GM23338 (cell line): ENCODE measurements at regions not wholly inside any gene's neighbourhood (a gene's known extent, or its start where the extent isn't known, plus 50 kb on each side); places are given as distances from the start of the nearest gene placed in this dataset.

Experiments
- ATAC-seq: fragments of 200-7000 bp; cut with Tn5 transposase; 3 replicates; pipeline ENCODE4 v1.9.1; 2020
- DNase-seq: peaks from one replicate; pipeline ENCODE4 v3.0.0-alpha.2; 2015; ENCODE audit warnings: low spot score
- H2AFZ ChIP-seq: fragments of 200-600 bp; sonication (generic); 2 replicates; pipeline ENCODE4 v1.8.0; 2016; ENCODE audit warnings: antibody characterized with exemption, mild to moderate bottlenecking, moderate library complexity
- H3F3A ChIP-seq: fragments of 200-600 bp; sonication (generic); replicated peaks from 2 replicates; pipeline ENCODE4 v1.8.0; 2017; ENCODE audit warnings: antibody characterized with exemption, mixed run types, low read depth
- H3K27ac ChIP-seq: fragments of 200-600 bp; sonication (generic); 2 replicates; pipeline ENCODE4 v1.6.1; 2016; ENCODE audit warnings: low read depth
- H3K27me3 ChIP-seq: fragments of 200-600 bp; sonication (generic); 2 replicates; pipeline ENCODE4 v1.8.0; 2016; ENCODE audit warnings: mild to moderate bottlenecking, mixed run types, moderate library complexity; ENCODE audit not compliant: insufficient read depth
- H3K36me3 ChIP-seq: fragments of 200-600 bp; sonication (generic); 2 replicates; pipeline ENCODE4 v1.8.0; 2016; ENCODE audit warnings: mild to moderate bottlenecking; ENCODE audit not compliant: insufficient read depth
- H3K4me1 ChIP-seq: fragments of 200-600 bp; sonication (generic); 2 replicates; pipeline ENCODE4 v1.8.0; 2016; ENCODE audit warnings: mild to moderate bottlenecking, moderate library complexity; ENCODE audit not compliant: insufficient read depth
- H3K4me2 ChIP-seq: fragments of 200-600 bp; sonication (generic); 2 replicates; pipeline ENCODE4 v1.7.1; 2017; ENCODE audit warnings: mixed run types
- H3K4me3 ChIP-seq: fragments of 200-600 bp; sonication (generic); 2 replicates; pipeline ENCODE4 v1.6.1; 2016; ENCODE audit warnings: mixed run types
- H3K79me2 ChIP-seq: fragments of 200-600 bp; sonication (generic); replicated peaks from 2 replicates; pipeline ENCODE4 v1.8.0; 2017; ENCODE audit warnings: mild to moderate bottlenecking; ENCODE audit not compliant: insufficient read depth
- H3K9me2 ChIP-seq: fragments of 200-600 bp; sonication (generic); 2 replicates; pipeline ENCODE4 v1.8.0; 2017; ENCODE audit not compliant: insufficient read depth
- H4K20me1 ChIP-seq: fragments of 200-600 bp; sonication (generic); replicated peaks from 2 replicates; pipeline ENCODE4 v1.8.0; 2017; ENCODE audit warnings: mild to moderate bottlenecking; ENCODE audit not compliant: insufficient read depth
- H3K27ac Mint-ChIP-seq: 2 replicates; pipeline ENCODE4 v1.8.0; 2020; ENCODE audit warnings: inconsistent platforms, mild to moderate bottlenecking, moderate library complexity, mixed read lengths
- H3K27me3 Mint-ChIP-seq: 3 replicates; pipeline ENCODE4 v1.8.0; 2022; ENCODE audit warnings: low read depth, mild to moderate bottlenecking, moderate library complexity, mixed read lengths, inconsistent platforms; ENCODE audit not compliant: insufficient read depth, poor library complexity
- H3K36me3 Mint-ChIP-seq: 3 replicates; pipeline ENCODE4 v1.8.0; 2021; ENCODE audit warnings: low read depth, mild to moderate bottlenecking, inconsistent platforms, moderate library complexity, mixed read lengths
- H3K4me1 Mint-ChIP-seq: 3 replicates; pipeline ENCODE4 v1.8.0; 2020; ENCODE audit warnings: mild to moderate bottlenecking, inconsistent platforms, mixed read lengths
- H3K4me3 Mint-ChIP-seq: 3 replicates; pipeline ENCODE4 v1.8.0; 2021; ENCODE audit warnings: moderate library complexity, mild to moderate bottlenecking, inconsistent platforms, mixed read lengths
- H3K9me3 Mint-ChIP-seq: 3 replicates; pipeline ENCODE4 v1.8.0; 2020; ENCODE audit warnings: moderate library complexity, mild to moderate bottlenecking, inconsistent platforms, mixed read lengths
- CREB1 ChIP-seq: fragments of 250-450 bp; sonication (Bioruptor Pico); IDR thresholded peaks from 2 replicates; pipeline ENCODE4 v1.5.0; 2020; ENCODE audit warnings: low read depth, mild to moderate bottlenecking, moderate library complexity
- CTCF ChIP-seq, 2 experiments: fragments of 200-600 bp in 1 of 2; sonication (generic) in 1 of 2; conservative IDR thresholded peaks; 2 replicates each; pipeline versions ENCODE4 v1.5.1 to v1.6.1; 2016 to 2017; ENCODE audit warnings: antibody characterized with exemption in 2 of 2, low read depth in 2 of 2, mild to moderate bottlenecking in 2 of 2, moderate library complexity in 1 of 2
- ETS1 ChIP-seq: IDR thresholded peaks from 2 replicates; pipeline ENCODE4 v1.6.1; 2016; ENCODE audit warnings: antibody characterized with exemption
- EZH2 ChIP-seq: fragments of 200-600 bp; sonication (generic); IDR thresholded peaks from one replicate; pipeline ENCODE4 v1.8.0; 2017; ENCODE audit warnings: antibody characterized with exemption, mild to moderate bottlenecking, low read depth; ENCODE audit not compliant: unreplicated experiment
- EZH2phosphoT487 ChIP-seq: fragments of 200-600 bp; sonication (generic); IDR thresholded peaks from one replicate; pipeline ENCODE4 v1.8.1; 2018; ENCODE audit warnings: antibody characterized with exemption; ENCODE audit not compliant: unreplicated experiment
- JUNB ChIP-seq: IDR thresholded peaks from one replicate; pipeline ENCODE4 v1.6.1; 2016; ENCODE audit warnings: antibody characterized with exemption; ENCODE audit not compliant: unreplicated experiment
- NANOG ChIP-seq: IDR thresholded peaks from 2 replicates; pipeline ENCODE4 v1.6.1; 2016; ENCODE audit warnings: antibody characterized with exemption, borderline replicate concordance
- POLR2AphosphoS5 ChIP-seq: IDR thresholded peaks from 2 replicates; pipeline ENCODE4 v1.6.1; 2016; ENCODE audit warnings: antibody characterized with exemption, low read depth
- REST ChIP-seq: IDR thresholded peaks from one replicate; pipeline ENCODE4 v1.6.1; 2018; ENCODE audit warnings: antibody characterized with exemption; ENCODE audit not compliant: unreplicated experiment
- STAT1 ChIP-seq: IDR thresholded peaks from one replicate; pipeline ENCODE4 v1.6.1; 2016; ENCODE audit warnings: antibody characterized with exemption; ENCODE audit not compliant: unreplicated experiment
- ZNF114 ChIP-seq: fragments of 250-450 bp; sonication (Bioruptor Pico); IDR thresholded peaks from 2 replicates; pipeline ENCODE4 v1.5.0; 2020; ENCODE audit warnings: mild to moderate bottlenecking, moderate library complexity
- ZNF331 ChIP-seq: fragments of 250-450 bp; sonication (Bioruptor Pico); IDR thresholded peaks from 2 replicates; pipeline ENCODE4 v1.5.0; 2020; ENCODE audit warnings: low read depth, mild to moderate bottlenecking, moderate library complexity
- ZNF462 ChIP-seq: fragments of 250-450 bp; sonication (Bioruptor Pico); IDR thresholded peaks from 2 replicates; pipeline ENCODE4 v1.5.0; 2020; ENCODE audit warnings: mild to moderate bottlenecking, moderate library complexity

- no peak overlapping the region for H3K27ac ChIP-seq
Observed at GRCh38 chr14:18656627-18657026, 55.7 kb downstream of the OR11H12 start.

More at GRCh38 chr14:18656627-18657026, 55.7 kb downstream of the OR11H12 start:
- no peak overlapping the region for H3K27ac Mint-ChIP-seq
- no peak for TF ChIP-seq ZNF462 (CRISPR knock-in tag)
- TF ChIP-seq EZH2, result no peak
- no peak for TF ChIP-seq ZNF114
- no peak for TF ChIP-seq JUNB
- TF ChIP-seq CREB1 (CRISPR knock-in tag), result no peak
- TF ChIP-seq STAT1, result no peak
- TF ChIP-seq REST, result no peak
- no peak for TF ChIP-seq EZH2phosphoT487
- TF ChIP-seq POLR2AphosphoS5, result no peak
- TF ChIP-seq CTCF (conservative IDR thresholded peaks at IDR 0.05; ENCODE audit: low read depth in 2 of 2), result no peak
- TF ChIP-seq ETS1, result no peak
- no peak for TF ChIP-seq NANOG
- no peak for TF ChIP-seq ZNF331 (CRISPR knock-in tag)
- Histone ChIP-seq H3K4me1 (no peaks in the 10 kb centered on the region), H3K79me2 (no peaks in the 10 kb centered on the region), H3K4me2 (no peak overlapping the region), H3F3A (no peaks in the 10 kb centered on the region), H3K4me3 (no peak overlapping the region), H3K9me2 (no peaks in the 10 kb centered on the region), H3K27me3 (no peaks in the 10 kb centered on the region), H3K36me3 (peaks cover 35% of the 10 kb centered on the region), H4K20me1 (no peaks in the 10 kb centered on the region), H2AFZ (no peak overlapping the region)
- peaks cover 79% of the 10 kb centered on the region for H3K9me3 Mint-ChIP-seq
- ATAC-seq (no peak), DNase-seq (no peak)
- H3K4me1 Mint-ChIP-seq, result no peaks in the 10 kb centered on the region
- peaks cover 38% of the 10 kb centered on the region for H3K36me3 Mint-ChIP-seq
- H3K4me3 Mint-ChIP-seq, result no peak overlapping the region
- peaks cover 9% of the 10 kb centered on the region for H3K27me3 Mint-ChIP-seq
